ENCODE measurements at regions not wholly inside any gene's neighbourhood (a gene's known extent, or its start where the extent isn't known, plus 50 kb on each side); places are given as distances from the start of the nearest gene placed in this dataset.

GRCh38 chr1:228850141-228851100, 115.1 kb downstream of the RHOU start:
- ATAC-seq, result peak; percentile 68
- Histone ChIP-seq H3K4me3 (no peak overlapping the region), H3K9me3 (no peaks in the 10 kb centered on the region), H3K4me1 (ENCODE audit: low read depth) (peaks cover 19% of the 10 kb centered on the region), H3K36me3 (ENCODE audit: low read depth) (no peaks in the 10 kb centered on the region)
- no peak for TF ChIP-seq CTCF (IDR thresholded peaks at IDR 0.05)
- peak in 2 of 3 donors; percentile 31 to 50 for DNase-seq
- intact Hi-C loops (cut with DNase I, micrococcal nuclease), result loop anchor here in 1 of 2 donors (10.0 kb wide), 1 partner anchor 84 kb away; no protein-coding TSS in a partner anchor

GRCh38 chr1:228851193-228851592, 115.9 kb downstream of the RHOU start:
- ATAC-seq, result no peak
- H3K36me3 ChIP-seq (ENCODE audit: low read depth), result no peaks in the 10 kb centered on the region
- DNase-seq, result no peak
- intact Hi-C loops (cut with DNase I, micrococcal nuclease), result loop anchor here in 1 of 2 donors (10.0 kb wide), 1 partner anchor 84 kb away; no protein-coding TSS in a partner anchor
- no peak overlapping the region for H3K4me3 ChIP-seq
- H3K9me3 ChIP-seq, result no peaks in the 10 kb centered on the region
- TF ChIP-seq CTCF (IDR thresholded peaks at IDR 0.05), result no peak
- peaks cover 19% of the 10 kb centered on the region for H3K4me1 ChIP-seq (ENCODE audit: low read depth)

GRCh38 chr1:228851618-228852017, 116.3 kb downstream of the RHOU start:
- peaks cover 19% of the 10 kb centered on the region for H3K4me1 ChIP-seq (ENCODE audit: low read depth)
- H3K9me3 ChIP-seq, result no peaks in the 10 kb centered on the region
- H3K36me3 ChIP-seq (ENCODE audit: low read depth), result no peaks in the 10 kb centered on the region
- TF ChIP-seq CTCF (IDR thresholded peaks at IDR 0.05), result no peak
- intact Hi-C loops (cut with DNase I, micrococcal nuclease), result loop anchor here in 1 of 2 donors (10.0 kb wide), 1 partner anchor 83 kb away; no protein-coding TSS in a partner anchor
- no peak overlapping the region for H3K4me3 ChIP-seq
- ATAC-seq (no peak), DNase-seq (no peak)

- Histone ChIP-seq H3K4me3 (no peak overlapping the region), H3K36me3 (ENCODE audit: low read depth) (no peaks in the 10 kb centered on the region), H3K9me3 (no peaks in the 10 kb centered on the region), H3K4me1 (ENCODE audit: low read depth) (peaks cover 19% of the 10 kb centered on the region)
- ATAC-seq, result peak; percentile 86
- intact Hi-C loops (cut with DNase I, micrococcal nuclease), result loop anchor here in 1 of 2 donors (10.0 kb wide), 1 partner anchor 83 kb away; no protein-coding TSS in a partner anchor
- no peak for TF ChIP-seq CTCF (IDR thresholded peaks at IDR 0.05)
- DNase-seq, result peak in 2 of 3 donors; percentile 61 to 62
Measured at GRCh38 chr1:228852024-228852423, 116.7 kb downstream of the RHOU start.

GRCh38 chr1:228852511-228853088, 117.3 kb downstream of the RHOU start:
- Histone ChIP-seq H3K36me3 (ENCODE audit: low read depth) (no peaks in the 10 kb centered on the region), H3K9me3 (no peaks in the 10 kb centered on the region), H3K4me1 (ENCODE audit: low read depth) (peaks cover 19% of the 10 kb centered on the region), H3K4me3 (no peak overlapping the region)
- DNase-seq, result peak in 1 of 3 donors; percentile 6
- intact Hi-C loops (cut with DNase I, micrococcal nuclease), result loop anchor here in 1 of 2 donors (10.0 kb wide), 1 partner anchor 82 kb away; no protein-coding TSS in a partner anchor
- TF ChIP-seq CTCF (IDR thresholded peaks at IDR 0.05), result no peak
- no peak for ATAC-seq

All from mucosa of descending colon (tissue), 3 donors.